HFFc6 (cell line): ENCODE measurements at regions not wholly inside any gene's neighbourhood (a gene's known extent, or its start where the extent isn't known, plus 50 kb on each side); places are given as distances from the start of the nearest gene placed in this dataset.

Experiments used
- DNase-seq: peaks from one replicate; pipeline ENCODE4 v3.0.0-alpha.2; 2018
- H3K27ac Mint-ChIP-seq: 2 replicates; pipeline ENCODE4 v1.8.0; 2020; ENCODE audit warnings: mild to moderate bottlenecking, mixed read lengths
- H3K27me3 Mint-ChIP-seq: 2 replicates; pipeline ENCODE4 v1.8.0; 2021; ENCODE audit warnings: mild to moderate bottlenecking, moderate library complexity, mixed read lengths; ENCODE audit not compliant: insufficient read depth
- H3K36me3 Mint-ChIP-seq: 2 replicates; pipeline ENCODE4 v1.8.0; 2021; ENCODE audit warnings: low read depth, mixed read lengths
- H3K4me1 Mint-ChIP-seq: 2 replicates; pipeline ENCODE4 v1.8.0; 2020; ENCODE audit warnings: low read depth, mixed read lengths
- H3K4me3 Mint-ChIP-seq: 2 replicates; pipeline ENCODE4 v1.8.0; 2020; ENCODE audit warnings: mild to moderate bottlenecking, moderate library complexity, mixed read lengths
- H3K9me3 Mint-ChIP-seq: 2 replicates; pipeline ENCODE4 v1.8.0; 2020; ENCODE audit warnings: mild to moderate bottlenecking, mixed read lengths
- CTCF ChIP-seq: fragments of 200-600 bp; sonication (generic); IDR thresholded peaks from 2 replicates; pipeline ENCODE4 v1.5.0; 2021; ENCODE audit warnings: antibody characterized with exemption, mild to moderate bottlenecking

DNA sequence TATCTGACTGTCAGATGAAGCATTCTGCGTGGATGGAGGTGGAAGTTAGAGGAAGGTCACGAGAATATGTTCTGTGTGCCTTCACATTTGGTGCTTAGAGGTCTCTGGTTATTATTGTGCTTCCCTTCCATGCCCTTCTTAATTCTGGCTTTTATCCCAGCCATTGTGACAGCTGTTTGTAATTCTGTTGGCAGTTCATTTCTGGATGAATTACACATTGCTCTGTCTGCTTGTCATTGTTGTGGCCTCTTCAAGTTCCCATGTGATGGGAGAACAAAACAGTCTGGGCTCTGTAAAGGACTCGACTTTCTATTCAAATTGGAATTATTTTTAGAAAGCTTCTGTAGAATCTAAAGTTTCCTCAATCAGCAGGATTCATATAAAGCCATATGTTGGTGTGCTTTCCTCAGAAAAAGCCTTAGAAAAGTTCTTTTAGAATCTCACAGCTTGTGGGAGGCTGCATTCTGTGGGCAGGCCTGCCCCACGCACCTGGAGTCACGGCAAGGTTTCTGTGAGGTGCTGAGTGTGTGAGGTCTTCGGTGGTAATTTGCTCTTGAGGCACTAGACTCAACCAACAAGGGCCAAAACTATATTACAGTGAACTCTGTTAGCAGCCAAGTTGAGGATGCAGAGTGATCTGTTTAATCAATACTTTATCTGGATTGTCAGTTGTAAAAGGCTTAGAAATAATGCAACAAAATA, 397.4 kb upstream of the AZI2 start:
- Mint-ChIP-seq H3K9me3 (peaks cover 17% of the 10 kb centered on the region; the same call in 1 of the 2 replicates), H3K36me3 (no peaks in the 10 kb centered on the region), H3K4me1 (no peaks in the 10 kb centered on the region; the same call in 1 of the 2 replicates), H3K27me3 (no peaks in the 10 kb centered on the region; the same call in 1 of the 2 replicates), H3K27ac (no peak overlapping the region), H3K4me3 (no peak overlapping the region)
- no peak for DNase-seq
- no peak for TF ChIP-seq CTCF

DNA sequence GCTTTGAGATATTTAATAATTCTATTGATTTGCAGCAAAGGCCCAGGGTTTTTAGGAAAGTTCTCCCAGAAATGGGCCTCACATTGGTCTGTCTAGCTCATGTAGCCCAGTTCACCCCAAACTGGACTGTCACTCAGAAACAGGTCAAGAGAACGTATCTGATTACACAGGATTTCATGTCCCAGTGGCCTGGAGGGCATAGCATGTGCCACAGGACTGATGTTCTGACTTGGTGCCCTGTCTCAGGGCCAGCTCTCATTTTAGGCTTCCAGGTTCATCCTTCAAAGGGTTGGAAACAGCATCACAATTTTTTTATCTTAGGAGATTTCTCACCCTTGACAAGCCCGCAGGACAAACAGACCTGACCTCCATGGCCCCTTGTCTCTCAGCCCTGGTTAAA, 398.4 kb upstream of the AZI2 start:
- Mint-ChIP-seq H3K27me3 (no peaks in the 10 kb centered on the region; the same call in 1 of the 2 replicates), H3K36me3 (no peaks in the 10 kb centered on the region), H3K4me1 (no peaks in the 10 kb centered on the region; the same call in 1 of the 2 replicates), H3K27ac (no peak overlapping the region), H3K9me3 (peaks cover 18% of the 10 kb centered on the region; the same call in 1 of the 2 replicates), H3K4me3 (no peak overlapping the region)
- DNase-seq: no peak
- TF ChIP-seq CTCF: no peak

GRCh38 chr3:28751864-28752263, 403.2 kb upstream of the AZI2 start:
- no peak overlapping the region for H3K27ac Mint-ChIP-seq
- no peak for TF ChIP-seq CTCF

GRCh38 chr3:28752290-28752689, 403.7 kb upstream of the AZI2 start:
- Mint-ChIP-seq H3K9me3 (peaks cover 18% of the 10 kb centered on the region; the same call in 1 of the 2 replicates), H3K4me1 (no peaks in the 10 kb centered on the region), H3K27ac (no peak overlapping the region), H3K4me3 (no peak overlapping the region), H3K27me3 (no peaks in the 10 kb centered on the region), H3K36me3 (no peaks in the 10 kb centered on the region)
- DNase-seq: no peak
- TF ChIP-seq CTCF: no peak

More at GRCh38 chr3:28751864-28752263, 403.2 kb upstream of the AZI2 start:
- Mint-ChIP-seq H3K36me3 (no peaks in the 10 kb centered on the region), H3K4me3 (no peak overlapping the region), H3K27me3 (no peaks in the 10 kb centered on the region), H3K9me3 (peaks cover 18% of the 10 kb centered on the region; the same call in 1 of the 2 replicates), H3K4me1 (no peaks in the 10 kb centered on the region)
- no peak for DNase-seq

GRCh38 chr3:28756056-28756455, 407.4 kb upstream of the AZI2 start:
- DNase-seq: no peak
- Mint-ChIP-seq H3K4me3 (no peak overlapping the region), H3K36me3 (no peaks in the 10 kb centered on the region), H3K27ac (no peak overlapping the region), H3K27me3 (no peaks in the 10 kb centered on the region), H3K9me3 (peaks cover 1% of the 10 kb centered on the region; the same call in 1 of the 2 replicates), H3K4me1 (no peaks in the 10 kb centered on the region)
- no peak for TF ChIP-seq CTCF
